ENCODE measurements at regions not wholly inside any gene's neighbourhood (a gene's known extent, or its start where the extent isn't known, plus 50 kb on each side); places are given as distances from the start of the nearest gene placed in this dataset.
"Not testable (repeated sequence)": the region's sequence is repeated elsewhere in the genome, so short reads cannot be mapped to it uniquely, and the experiment has no call there.

DNA sequence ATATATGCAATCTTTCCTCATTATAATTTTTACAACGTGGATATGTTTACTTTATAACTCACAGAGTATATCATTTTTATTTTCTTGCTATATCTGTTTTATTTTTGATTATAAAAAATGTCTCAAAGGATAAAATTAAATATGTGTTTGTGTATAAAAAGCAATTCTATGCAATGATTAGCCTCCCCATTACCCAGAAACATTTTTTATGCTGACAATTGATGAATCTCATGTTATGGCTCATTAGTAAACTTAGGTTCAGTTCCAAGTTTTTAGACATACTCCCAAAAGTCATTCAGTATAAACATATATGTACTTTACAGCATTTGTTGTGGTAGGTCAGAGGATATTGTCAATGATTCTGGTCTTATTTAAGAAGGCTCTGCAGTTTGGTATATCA lies 540.1 kb upstream of the SPRY2 start:
- no peak for DNase-seq
- no peaks in the 10 kb centered on the region for H3K36me3 ChIP-seq
- TF ChIP-seq, protein P1, sequence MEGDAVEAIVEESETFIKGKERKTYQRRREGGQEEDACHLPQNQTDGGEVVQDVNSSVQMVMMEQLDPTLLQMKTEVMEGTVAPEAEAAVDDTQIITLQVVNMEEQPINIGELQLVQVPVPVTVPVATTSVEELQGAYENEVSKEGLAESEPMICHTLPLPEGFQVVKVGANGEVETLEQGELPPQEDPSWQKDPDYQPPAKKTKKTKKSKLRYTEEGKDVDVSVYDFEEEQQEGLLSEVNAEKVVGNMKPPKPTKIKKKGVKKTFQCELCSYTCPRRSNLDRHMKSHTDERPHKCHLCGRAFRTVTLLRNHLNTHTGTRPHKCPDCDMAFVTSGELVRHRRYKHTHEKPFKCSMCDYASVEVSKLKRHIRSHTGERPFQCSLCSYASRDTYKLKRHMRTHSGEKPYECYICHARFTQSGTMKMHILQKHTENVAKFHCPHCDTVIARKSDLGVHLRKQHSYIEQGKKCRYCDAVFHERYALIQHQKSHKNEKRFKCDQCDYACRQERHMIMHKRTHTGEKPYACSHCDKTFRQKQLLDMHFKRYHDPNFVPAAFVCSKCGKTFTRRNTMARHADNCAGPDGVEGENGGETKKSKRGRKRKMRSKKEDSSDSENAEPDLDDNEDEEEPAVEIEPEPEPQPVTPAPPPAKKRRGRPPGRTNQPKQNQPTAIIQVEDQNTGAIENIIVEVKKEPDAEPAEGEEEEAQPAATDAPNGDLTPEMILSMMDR (IDR thresholded peaks at IDR 0.05), result no peak
- TF ChIP-seq POLR2AphosphoS5 (IDR thresholded peaks at IDR 0.05), result no peak
- TF ChIP-seq POLR2A (IDR thresholded peaks at IDR 0.05), result no peak
- no peak for TF ChIP-seq EP300 (IDR thresholded peaks at IDR 0.05)
- WGBS, 2 donors, result 19 to 62% methylated on average over 1 of the region's 1 CpG
- H3K4me3 ChIP-seq, result no peak overlapping the region
- peaks cover 0 to 28% (median 9%) of the 10 kb centered on the region in 4 donors for H3K4me1 ChIP-seq
- intact Hi-C loops (cut with DNase I), result no loop called here
- no peaks in the 10 kb centered on the region for H3K9me3 ChIP-seq
- H3K27ac ChIP-seq, result no peak overlapping the region
- no peaks in the 10 kb centered on the region for H3K27me3 ChIP-seq

GRCh38 chr13:80877944-80878241 lies 537.0 kb upstream of the SPRY2 start:
- no peak overlapping the region for H3K27ac ChIP-seq
- H3K27me3 ChIP-seq, result no peaks in the 10 kb centered on the region
- no peak for DNase-seq
- no peaks in the 10 kb centered on the region for H3K36me3 ChIP-seq
- intact Hi-C loops (cut with DNase I), result no loop called here
- TF ChIP-seq, protein P1 (IDR thresholded peaks at IDR 0.05), result no peak
- TF ChIP-seq EP300 (IDR thresholded peaks at IDR 0.05), result no peak
- H3K9me3 ChIP-seq, result no peaks in the 10 kb centered on the region
- no peak overlapping the region for H3K4me3 ChIP-seq
- peaks cover 0 to 15% (median 6%) of the 10 kb centered on the region in 4 donors for H3K4me1 ChIP-seq

DNA sequence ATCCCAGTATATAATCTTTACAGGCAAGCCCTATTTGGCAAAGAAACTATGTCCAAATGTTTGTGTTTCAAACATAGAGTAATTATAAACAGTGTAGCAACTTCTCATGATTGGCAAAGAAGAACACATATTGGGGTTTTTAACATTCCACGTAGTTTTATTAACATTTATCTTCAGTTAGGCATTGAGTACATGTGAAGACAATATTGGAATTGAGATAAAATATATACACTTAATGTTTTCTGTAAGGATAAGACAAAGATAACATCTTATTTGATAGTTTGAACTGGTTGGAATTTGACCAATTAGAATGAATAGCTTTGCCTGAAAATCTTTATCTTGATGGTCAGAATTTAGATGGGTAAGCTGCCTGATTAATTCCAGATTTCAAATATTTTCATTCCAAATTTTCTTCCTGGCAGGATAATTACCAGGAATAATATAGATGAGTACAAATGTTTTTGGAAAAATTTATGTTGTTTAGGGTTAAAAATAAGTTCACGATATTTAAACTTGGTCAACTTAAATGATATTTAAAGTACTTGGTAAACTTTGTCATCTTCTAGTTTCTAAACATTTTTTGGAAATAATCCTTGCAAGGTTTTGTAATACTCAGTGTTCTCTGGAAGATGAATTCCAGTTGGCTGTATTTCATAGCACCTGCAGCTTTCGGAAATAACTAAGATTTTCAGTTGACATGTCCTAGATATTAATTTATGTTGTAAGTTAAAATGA lies 536.5 kb upstream of the SPRY2 start:
- TF ChIP-seq POLR2A (IDR thresholded peaks at IDR 0.05) (no peak), EP300 (IDR thresholded peaks at IDR 0.05) (no peak), POLR2AphosphoS5 (IDR thresholded peaks at IDR 0.05) (no peak)
- TF ChIP-seq, protein P1 (IDR thresholded peaks at IDR 0.05), result no peak
- intact Hi-C loops (cut with DNase I), result no loop called here
- Histone ChIP-seq H3K4me1 (peaks cover 0 to 13% (median 6%) of the 10 kb centered on the region in 4 donors), H3K27ac (no peak overlapping the region), H3K4me3 (no peak overlapping the region), H3K9me3 (no peaks in the 10 kb centered on the region), H3K27me3 (no peaks in the 10 kb centered on the region), H3K36me3 (no peaks in the 10 kb centered on the region)
- DNase-seq, result no peak
- WGBS, 2 donors, result 78 to 80% methylated on average over 3 of the region's 3 CpGs

GRCh38 chr13:80873589-80873988 lies 532.7 kb upstream of the SPRY2 start:
- no peak for DNase-seq
- Histone ChIP-seq H3K4me1 (peaks cover 0 to 8% (median 0%) of the 10 kb centered on the region in 4 donors), H3K4me3 (no peak overlapping the region), H3K27ac (no peak overlapping the region), H3K27me3 (no peaks in the 10 kb centered on the region), H3K36me3 (no peaks in the 10 kb centered on the region), H3K9me3 (no peaks in the 10 kb centered on the region)
- TF ChIP-seq, protein P1 (IDR thresholded peaks at IDR 0.05), result no peak
- TF ChIP-seq POLR2AphosphoS5 (IDR thresholded peaks at IDR 0.05) (no peak), EP300 (IDR thresholded peaks at IDR 0.05) (no peak), POLR2A (IDR thresholded peaks at IDR 0.05) (no peak)
- intact Hi-C loops (cut with DNase I), result no loop called here
- 49 to 86% methylated on average over 1 of the region's 1 CpG for WGBS, 2 donors

DNA sequence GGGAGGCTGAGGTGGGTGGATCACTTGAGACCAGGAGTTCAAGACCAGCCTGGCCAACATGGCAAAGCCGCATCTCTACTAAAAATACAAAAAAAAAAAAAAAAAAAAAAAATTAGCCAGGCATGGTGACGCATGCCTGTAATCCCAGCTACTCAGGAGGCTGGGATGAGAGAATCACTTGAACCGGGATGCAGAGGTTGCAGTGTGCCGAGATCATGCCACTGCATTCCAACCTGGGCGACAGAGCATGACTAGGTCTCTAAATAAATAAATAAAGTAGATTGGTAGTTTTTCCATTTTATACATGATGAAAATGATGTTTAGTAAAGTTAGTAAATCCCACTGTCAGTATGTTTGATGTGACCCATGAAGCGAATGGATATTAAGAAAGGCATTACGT lies 531.0 kb upstream of the SPRY2 start:
- H3K4me1 ChIP-seq; H3K4me3 ChIP-seq; DNase-seq; H3K36me3 ChIP-seq; H3K27ac ChIP-seq; H3K27me3 ChIP-seq; intact Hi-C loops (cut with DNase I); H3K9me3 ChIP-seq: not testable (repeated sequence)
- WGBS, 2 donors, result 94% methylated on average over 7 of the region's 7 CpGs

All from sigmoid colon (tissue), 6 donors.